Immature natural killer cell (primary cell): ENCODE measurements at regions not wholly inside any gene's neighbourhood (a gene's known extent, or its start where the extent isn't known, plus 50 kb on each side); places are given as distances from the start of the nearest gene placed in this dataset.
A peak's percentile ranks its signal among the peaks of the same experiment; 100 is the strongest.
"Not testable (repeated sequence)": the region's sequence is repeated elsewhere in the genome, so short reads cannot be mapped to it uniquely, and the experiment has no call there.

Source experiments
- DNase-seq, 3 donors: peaks; one replicate each; pipeline ENCODE4 v3.0.0; 2022; ENCODE audit warnings: mixed read lengths in 1 of 3
- H3K27ac Mint-ChIP-seq, 6 donors: one replicate each; pipeline ENCODE4 v1.8.0; 2020; ENCODE audit warnings: mixed read lengths in 6 of 6, mild to moderate bottlenecking in 5 of 6, inconsistent platforms in 4 of 6, moderate library complexity in 3 of 6
- H3K27me3 Mint-ChIP-seq, 3 donors: one replicate each; pipeline ENCODE4 v1.8.0; 2020 to 2021; ENCODE audit warnings: low read depth in 3 of 3, mild to moderate bottlenecking in 3 of 3, mixed read lengths in 3 of 3, moderate library complexity in 3 of 3, inconsistent platforms in 1 of 3
- H3K36me3 Mint-ChIP-seq, 3 donors: one replicate each; pipeline ENCODE4 v1.8.0; 2020; ENCODE audit warnings: mixed read lengths in 3 of 3, inconsistent platforms in 2 of 3, mild to moderate bottlenecking in 2 of 3
- H3K4me1 Mint-ChIP-seq, 2 donors: one replicate each; pipeline ENCODE4 v1.8.0; 2020; ENCODE audit warnings: inconsistent platforms in 2 of 2, mild to moderate bottlenecking in 2 of 2, mixed read lengths in 2 of 2, moderate library complexity in 1 of 2
- H3K4me3 Mint-ChIP-seq, 5 donors: one replicate each; pipeline ENCODE4 v1.8.0; 2020; ENCODE audit warnings: mild to moderate bottlenecking in 5 of 5, mixed read lengths in 5 of 5, inconsistent platforms in 3 of 5, moderate library complexity in 3 of 5
- H3K9me3 Mint-ChIP-seq, 6 donors: one replicate each; pipeline ENCODE4 v1.8.0; 2020; ENCODE audit warnings: mild to moderate bottlenecking in 6 of 6, mixed read lengths in 6 of 6, inconsistent platforms in 4 of 6, moderate library complexity in 3 of 6

GRCh38 chr13:18232994-18233782 is 948.4 kb downstream of the TUBA3C start:
- no peak for DNase-seq
- H3K27ac Mint-ChIP-seq: no peak overlapping the region
- H3K36me3 Mint-ChIP-seq: no peaks in the 10 kb centered on the region
- H3K9me3 Mint-ChIP-seq: peaks cover 0 to 15% (median 11%) of the 10 kb centered on the region in 6 donors
- no peak overlapping the region for H3K4me3 Mint-ChIP-seq
- H3K4me1 Mint-ChIP-seq: no peaks in the 10 kb centered on the region
- H3K27me3 Mint-ChIP-seq: peaks cover 0 to 2% (median 0%) of the 10 kb centered on the region in 3 donors

GRCh38 chr13:18232298-18232993 is 949.2 kb downstream of the TUBA3C start:
- no peaks in the 10 kb centered on the region for H3K36me3 Mint-ChIP-seq
- no peak overlapping the region for H3K27ac Mint-ChIP-seq
- no peak for DNase-seq
- H3K27me3 Mint-ChIP-seq: peaks cover 0 to 2% (median 0%) of the 10 kb centered on the region in 3 donors
- H3K9me3 Mint-ChIP-seq: peaks cover 6 to 17% (median 11%) of the 10 kb centered on the region in 6 donors
- no peaks in the 10 kb centered on the region for H3K4me1 Mint-ChIP-seq
- H3K4me3 Mint-ChIP-seq: no peak overlapping the region

GRCh38 chr13:18224411-18224810 is 957.2 kb downstream of the TUBA3C start:
- not testable (repeated sequence) for H3K27me3 Mint-ChIP-seq, H3K4me1 Mint-ChIP-seq, H3K36me3 Mint-ChIP-seq, H3K27ac Mint-ChIP-seq, H3K4me3 Mint-ChIP-seq
- DNase-seq: peak in 1 of 3 donors; percentile 31
- peaks cover 6 to 23% (median 16%) of the 10 kb centered on the region in 6 donors for H3K9me3 Mint-ChIP-seq

- peaks cover 12 to 26% (median 17%) of the 10 kb centered on the region in 6 donors for H3K9me3 Mint-ChIP-seq
- H3K27ac Mint-ChIP-seq, H3K4me1 Mint-ChIP-seq, H3K36me3 Mint-ChIP-seq, H3K27me3 Mint-ChIP-seq, DNase-seq, H3K4me3 Mint-ChIP-seq: not testable (repeated sequence)
Observed at GRCh38 chr13:18214689-18215088, 966.9 kb downstream of the TUBA3C start.

GRCh38 chr13:18213511-18213910 is 968.1 kb downstream of the TUBA3C start:
- peaks cover 10 to 25% (median 14%) of the 10 kb centered on the region in 6 donors for H3K9me3 Mint-ChIP-seq
- H3K4me1 Mint-ChIP-seq, H3K36me3 Mint-ChIP-seq, H3K27ac Mint-ChIP-seq, DNase-seq, H3K4me3 Mint-ChIP-seq, H3K27me3 Mint-ChIP-seq: not testable (repeated sequence)

GRCh38 chr13:18212873-18213272 is 968.8 kb downstream of the TUBA3C start:
- Mint-ChIP-seq H3K4me3 (no peak overlapping the region), H3K4me1 (no peaks in the 10 kb centered on the region), H3K27me3 (peaks cover 0 to 4% (median 0%) of the 10 kb centered on the region in 3 donors), H3K9me3 (peaks cover 10 to 27% (median 14%) of the 10 kb centered on the region in 6 donors), H3K36me3 (peaks cover 0 to 3% (median 3%) of the 10 kb centered on the region in 3 donors), H3K27ac (no peak overlapping the region)
- DNase-seq: no peak

- not testable (repeated sequence) for H3K4me1 Mint-ChIP-seq, H3K36me3 Mint-ChIP-seq, H3K4me3 Mint-ChIP-seq, H3K27ac Mint-ChIP-seq, H3K27me3 Mint-ChIP-seq, DNase-seq
- peaks cover 9 to 26% (median 12%) of the 10 kb centered on the region in 6 donors for H3K9me3 Mint-ChIP-seq
Observed at GRCh38 chr13:18211752-18212560, 969.7 kb downstream of the TUBA3C start.

- not testable (repeated sequence) for H3K4me1 Mint-ChIP-seq, H3K27me3 Mint-ChIP-seq, H3K4me3 Mint-ChIP-seq, H3K27ac Mint-ChIP-seq, DNase-seq, H3K36me3 Mint-ChIP-seq
- H3K9me3 Mint-ChIP-seq: peaks cover 2 to 20% (median 11%) of the 10 kb centered on the region in 6 donors
Observed at GRCh38 chr13:18204614-18205178, 976.9 kb downstream of the TUBA3C start.

GRCh38 chr13:18195365-18195678 is 986.3 kb downstream of the TUBA3C start:
- not testable (repeated sequence) for DNase-seq, H3K4me1 Mint-ChIP-seq, H3K36me3 Mint-ChIP-seq, H3K27ac Mint-ChIP-seq, H3K4me3 Mint-ChIP-seq, H3K27me3 Mint-ChIP-seq
- peaks cover 8 to 20% (median 12%) of the 10 kb centered on the region in 6 donors for H3K9me3 Mint-ChIP-seq

GRCh38 chr13:18194631-18195364 is 986.8 kb downstream of the TUBA3C start:
- H3K27ac Mint-ChIP-seq, H3K27me3 Mint-ChIP-seq, H3K36me3 Mint-ChIP-seq, DNase-seq, H3K4me1 Mint-ChIP-seq, H3K4me3 Mint-ChIP-seq: not testable (repeated sequence)
- H3K9me3 Mint-ChIP-seq: peaks cover 8 to 16% (median 10%) of the 10 kb centered on the region in 6 donors

GRCh38 chr13:18194104-18194503 is 987.5 kb downstream of the TUBA3C start:
- H3K27me3 Mint-ChIP-seq, H3K27ac Mint-ChIP-seq, H3K4me3 Mint-ChIP-seq, DNase-seq, H3K4me1 Mint-ChIP-seq, H3K36me3 Mint-ChIP-seq: not testable (repeated sequence)
- H3K9me3 Mint-ChIP-seq: peaks cover 9 to 22% (median 10%) of the 10 kb centered on the region in 6 donors
